Lower lobe of right lung (tissue), 2 donors: ENCODE measurements at regions not wholly inside any gene's neighbourhood (a gene's known extent, or its start where the extent isn't known, plus 50 kb on each side); places are given as distances from the start of the nearest gene placed in this dataset.

Source experiments
- ATAC-seq, 2 donors: fragments of 200-7000 bp; cut with Tn5 transposase; one replicate each; pipeline ENCODE4 v1.9.1; 2020 to 2022; ENCODE audit warnings: mild to moderate bottlenecking in 2 of 2, moderate library complexity in 2 of 2
- DNase-seq: peaks from one replicate; pipeline ENCODE4 v3.0.0-alpha.2; 2020
- H3K27ac ChIP-seq: fragments of 200-600 bp; one replicate; pipeline ENCODE4 v1.8.0; 2022
- H3K27me3 ChIP-seq: fragments of 200-600 bp; one replicate; pipeline ENCODE4 v1.8.0; 2022; ENCODE audit warnings: low read depth
- H3K36me3 ChIP-seq: fragments of 200-600 bp; one replicate; pipeline ENCODE4 v1.8.0; 2022; ENCODE audit warnings: mild to moderate bottlenecking
- H3K4me1 ChIP-seq: fragments of 200-600 bp; one replicate; pipeline ENCODE4 v1.8.0; 2022
- H3K4me3 ChIP-seq: fragments of 200-600 bp; one replicate; pipeline ENCODE4 v1.8.0; 2022; ENCODE audit warnings: mild to moderate bottlenecking
- H3K9me3 ChIP-seq: fragments of 200-600 bp; one replicate; pipeline ENCODE4 v1.8.0; 2022
- CTCF ChIP-seq: fragments of 200-600 bp; IDR thresholded peaks from one replicate; pipeline ENCODE4 v1.8.0; 2022; ENCODE audit warnings: antibody characterized with exemption, mild to moderate bottlenecking
- intact Hi-C: fragments of 100-400 bp; cut with DNase I; formaldehyde crosslinking; loops from one replicate; pipeline ENCODE4 v1.11.0; 2022
- donor health status: DM: no; HTN: yes; CAD: no; lungs with severe emphysema.

- H3K27me3 ChIP-seq: no peaks in the 10 kb centered on the region
- DNase-seq (no peak), ATAC-seq (no peak)
- no peak for TF ChIP-seq CTCF
- no peaks in the 10 kb centered on the region for H3K9me3 ChIP-seq
- intact Hi-C loops: no loop called here
- no peaks in the 10 kb centered on the region for H3K4me1 ChIP-seq
- H3K27ac ChIP-seq: no peak overlapping the region
- H3K4me3 ChIP-seq: no peak overlapping the region
- H3K36me3 ChIP-seq: no peaks in the 10 kb centered on the region
Observed at GRCh38 chr3:70393881-70394612, 81.6 kb upstream of the MDFIC2 start.

- DNase-seq: no peak
- ATAC-seq: no peak
- no peak overlapping the region for H3K27ac ChIP-seq
- H3K9me3 ChIP-seq: no peaks in the 10 kb centered on the region
- no peaks in the 10 kb centered on the region for H3K36me3 ChIP-seq
- TF ChIP-seq CTCF: no peak
- H3K27me3 ChIP-seq: no peaks in the 10 kb centered on the region
- no peaks in the 10 kb centered on the region for H3K4me1 ChIP-seq
- intact Hi-C loops: no loop called here
- H3K4me3 ChIP-seq: no peak overlapping the region
Observed at GRCh38 chr3:70392227-70392626, 79.8 kb upstream of the MDFIC2 start.

- no peak for TF ChIP-seq CTCF
- H3K4me1 ChIP-seq: no peaks in the 10 kb centered on the region
- no peak for ATAC-seq
- DNase-seq: no peak
- H3K36me3 ChIP-seq: no peaks in the 10 kb centered on the region
- H3K9me3 ChIP-seq: no peaks in the 10 kb centered on the region
- no peak overlapping the region for H3K27ac ChIP-seq
- intact Hi-C loops: no loop called here
- H3K27me3 ChIP-seq: no peaks in the 10 kb centered on the region
- H3K4me3 ChIP-seq: no peak overlapping the region
Observed at GRCh38 chr3:70387889-70388288, 75.5 kb upstream of the MDFIC2 start.

- TF ChIP-seq CTCF: no peak
- Histone ChIP-seq H3K9me3 (no peaks in the 10 kb centered on the region), H3K4me1 (no peaks in the 10 kb centered on the region), H3K4me3 (no peak overlapping the region), H3K27me3 (no peaks in the 10 kb centered on the region), H3K36me3 (no peaks in the 10 kb centered on the region), H3K27ac (no peak overlapping the region)
- intact Hi-C loops: no loop called here
- DNase-seq: no peak
- no peak for ATAC-seq
Observed at GRCh38 chr3:70386846-70387245, 74.4 kb upstream of the MDFIC2 start.

- Histone ChIP-seq H3K9me3 (no peaks in the 10 kb centered on the region), H3K27ac (no peak overlapping the region), H3K4me1 (no peaks in the 10 kb centered on the region), H3K4me3 (no peak overlapping the region), H3K27me3 (no peaks in the 10 kb centered on the region), H3K36me3 (no peaks in the 10 kb centered on the region)
- ATAC-seq: no peak
- intact Hi-C loops: no loop called here
- no peak for TF ChIP-seq CTCF
- no peak for DNase-seq
Observed at GRCh38 chr3:70386043-70386442, 73.6 kb upstream of the MDFIC2 start.
